GM18505 (cell line): ENCODE measurements at regions not wholly inside any gene's neighbourhood (a gene's known extent, or its start where the extent isn't known, plus 50 kb on each side); places are given as distances from the start of the nearest gene placed in this dataset.

Experiments used
- ATAC-seq: cut with Tn5 transposase; IDR thresholded peaks from one replicate; pipeline ENCODE4 v1.9.1; 2021; ENCODE audit not compliant: unreplicated experiment
- POLR2A ChIP-seq: IDR thresholded peaks from 4 replicates; pipeline ENCODE4 v1.6.1; 2011; ENCODE audit warnings: borderline replicate concordance; ENCODE audit not compliant: insufficient read depth, insufficient read length; ENCODE audit errors: extremely low read depth

DNA sequence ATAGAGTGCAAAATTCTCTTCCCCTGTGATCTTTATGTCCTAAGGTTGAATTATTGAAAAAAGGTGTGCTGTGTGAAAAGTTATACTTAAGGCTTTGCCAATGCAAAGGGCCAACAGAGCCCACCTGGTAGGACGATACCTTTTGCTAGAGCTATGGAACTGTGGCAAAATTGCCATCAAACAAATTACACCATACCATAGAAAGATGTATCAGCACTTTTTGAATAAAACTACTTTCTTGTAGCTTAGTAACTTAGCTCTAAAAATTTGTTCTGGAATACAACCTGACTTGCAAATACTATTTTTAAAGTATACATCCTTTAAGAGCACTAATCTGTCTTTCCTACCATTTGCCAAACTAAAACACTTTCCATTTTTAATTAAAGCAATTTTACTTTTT lies 147.2 kb upstream of the ERCC4 start:
- TF ChIP-seq POLR2A: no peak
- no peak for ATAC-seq

DNA sequence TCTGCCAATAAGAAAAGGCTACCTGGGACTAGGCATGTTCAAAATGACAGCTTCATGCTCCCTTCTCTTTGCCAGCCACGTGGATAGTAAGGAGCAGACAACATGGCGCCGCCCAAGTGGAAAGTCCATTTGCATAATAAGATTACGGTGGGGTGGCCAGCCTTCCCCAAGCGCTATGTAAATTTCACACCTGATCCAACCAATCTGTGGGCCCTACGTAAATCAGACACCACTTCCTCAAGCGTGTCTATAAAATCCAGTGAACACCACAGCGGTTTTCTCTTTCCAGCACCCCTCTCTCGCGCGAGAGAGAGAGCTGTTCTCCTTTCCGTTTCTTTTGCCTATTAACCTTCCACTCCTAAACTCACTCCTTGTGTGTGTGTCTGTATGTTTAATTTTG lies 140.3 kb upstream of the ERCC4 start:
- ATAC-seq: no peak
- no peak for TF ChIP-seq POLR2A

DNA sequence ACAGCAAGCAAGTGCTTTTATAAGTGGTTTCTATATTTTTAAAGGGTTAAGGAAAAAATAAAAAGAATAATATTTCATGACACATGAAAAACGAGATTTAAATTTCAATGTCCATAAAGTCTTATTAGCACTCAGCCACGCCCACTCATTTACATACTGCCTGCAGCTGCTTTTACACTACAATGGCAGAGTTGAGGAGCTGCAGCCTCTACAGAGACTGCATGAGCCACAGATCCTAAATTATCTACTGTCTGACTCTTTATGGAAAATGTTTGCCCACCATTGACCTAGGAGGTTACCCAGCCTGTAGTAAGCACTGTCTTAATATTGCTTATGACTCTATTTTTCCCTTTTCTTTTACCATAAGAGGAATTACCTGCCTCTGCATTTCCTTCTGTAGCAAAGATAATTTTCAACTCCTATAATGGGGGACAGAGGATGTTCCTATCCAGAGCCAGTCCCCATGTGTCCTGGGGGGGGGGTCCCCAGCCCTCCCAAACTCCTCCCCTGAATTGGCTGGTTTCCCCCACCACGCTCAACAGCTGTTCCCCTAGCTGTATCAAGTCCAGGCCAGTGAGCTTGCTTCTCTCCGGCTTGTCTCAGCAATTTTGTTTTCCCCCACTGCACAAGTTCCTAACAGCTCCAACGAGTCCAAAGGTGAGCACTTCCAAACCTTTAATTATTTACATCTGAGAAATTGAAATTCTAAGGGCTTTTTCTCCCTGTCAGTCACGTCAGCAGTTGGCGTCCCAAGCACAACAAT lies 139.4 kb upstream of the ERCC4 start:
- no peak for TF ChIP-seq POLR2A
- ATAC-seq: no peak

GRCh38 chr16:13781169-13781564 lies 138.8 kb upstream of the ERCC4 start:
- ATAC-seq: no peak
- TF ChIP-seq POLR2A: no peak

GRCh38 chr16:13781575-13782338 lies 138.2 kb upstream of the ERCC4 start:
- TF ChIP-seq POLR2A: no peak
- no peak for ATAC-seq

DNA sequence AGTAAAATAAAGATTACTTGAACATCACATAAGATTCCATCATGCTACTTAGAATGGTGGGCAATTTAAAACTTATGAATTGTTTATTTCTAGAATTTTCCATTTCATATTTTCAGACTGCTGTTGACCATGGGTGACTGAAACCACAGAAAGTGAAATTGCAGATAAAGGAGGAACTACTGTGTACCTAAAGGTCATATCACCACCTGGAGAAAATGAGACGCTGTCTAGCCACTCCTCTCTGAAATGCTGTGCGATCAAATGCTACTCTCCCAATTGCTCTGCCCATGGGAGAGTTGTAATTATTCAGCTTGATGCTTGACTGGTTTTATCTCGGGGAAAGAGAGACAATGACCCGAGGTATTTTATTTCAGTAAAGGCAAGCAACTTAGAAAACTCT lies 128.9 kb upstream of the ERCC4 start:
- TF ChIP-seq POLR2A: no peak
- no peak for ATAC-seq

- TF ChIP-seq POLR2A: no peak
- no peak for ATAC-seq
These were observed 126.0 kb upstream of the ERCC4 start for GRCh38 chr16:13793841-13794409.

DNA sequence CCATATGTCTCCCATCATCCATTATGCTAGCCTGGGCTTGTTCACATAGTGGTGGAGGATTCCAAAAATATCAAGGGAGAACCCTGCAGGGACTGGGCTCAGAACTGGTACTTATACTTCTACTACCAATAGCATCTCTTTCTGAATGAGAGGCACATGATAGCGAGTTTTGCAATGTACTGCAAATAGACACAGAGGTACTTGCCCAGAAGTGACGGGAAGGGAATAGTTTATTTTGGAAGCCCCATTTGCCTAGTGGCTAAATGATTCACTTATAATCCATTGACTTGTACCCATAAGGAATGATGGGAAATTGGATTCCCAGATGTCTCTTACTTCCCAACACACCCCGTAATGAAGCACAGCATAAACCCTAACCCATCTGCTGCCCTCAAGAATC lies 124.8 kb upstream of the ERCC4 start:
- TF ChIP-seq POLR2A: no peak
- no peak for ATAC-seq

DNA sequence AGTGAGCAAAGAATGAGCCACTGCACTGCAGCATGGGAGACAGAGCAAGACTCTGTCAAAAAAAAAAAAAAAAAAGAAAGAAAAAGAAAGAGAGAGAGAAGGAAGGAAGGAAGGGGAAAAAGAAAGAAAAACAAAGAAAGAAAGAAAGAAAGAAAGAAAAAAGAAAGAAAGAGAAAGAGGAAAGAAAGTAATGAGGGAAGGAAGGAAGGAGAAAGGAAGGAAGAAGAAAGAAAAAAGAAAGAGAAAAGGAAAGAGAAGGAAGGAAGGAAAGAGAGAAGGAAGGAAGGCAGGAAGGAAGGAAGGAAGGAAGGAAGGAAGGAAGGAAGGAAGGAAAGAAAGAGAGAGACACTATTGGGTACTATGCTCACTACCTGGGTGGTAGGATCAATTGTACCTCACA lies 122.2 kb upstream of the ERCC4 start:
- no peak for TF ChIP-seq POLR2A
- ATAC-seq: no peak

- no peak for TF ChIP-seq POLR2A
- no peak for ATAC-seq
These were observed 121.7 kb upstream of the ERCC4 start for GRCh38 chr16:13798211-13798610.

DNA sequence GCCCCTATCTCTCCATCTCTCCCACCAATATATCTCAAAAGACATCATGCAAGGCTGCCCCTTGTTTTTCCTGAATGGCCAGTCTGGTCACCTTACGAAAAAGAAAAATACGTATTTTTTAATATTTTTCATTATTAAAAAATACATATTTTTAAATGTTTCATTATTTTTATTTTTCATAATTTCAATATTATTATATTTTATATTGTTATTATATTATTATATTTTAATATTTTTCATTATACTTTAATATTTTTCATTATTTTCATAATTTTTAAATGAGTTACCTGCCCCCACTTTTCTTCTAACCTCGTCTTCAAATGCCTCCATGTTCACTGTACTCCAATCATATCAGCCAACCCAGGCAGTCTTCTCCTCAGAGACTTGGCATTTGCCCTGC lies 116.0 kb upstream of the ERCC4 start:
- no peak for TF ChIP-seq POLR2A
- ATAC-seq: no peak

- no peak for TF ChIP-seq POLR2A
- ATAC-seq: no peak
These were observed 114.0 kb upstream of the ERCC4 start for GRCh38 chr16:13805951-13806350.

GRCh38 chr16:13806671-13807070 lies 113.3 kb upstream of the ERCC4 start:
- ATAC-seq: no peak
- no peak for TF ChIP-seq POLR2A

DNA sequence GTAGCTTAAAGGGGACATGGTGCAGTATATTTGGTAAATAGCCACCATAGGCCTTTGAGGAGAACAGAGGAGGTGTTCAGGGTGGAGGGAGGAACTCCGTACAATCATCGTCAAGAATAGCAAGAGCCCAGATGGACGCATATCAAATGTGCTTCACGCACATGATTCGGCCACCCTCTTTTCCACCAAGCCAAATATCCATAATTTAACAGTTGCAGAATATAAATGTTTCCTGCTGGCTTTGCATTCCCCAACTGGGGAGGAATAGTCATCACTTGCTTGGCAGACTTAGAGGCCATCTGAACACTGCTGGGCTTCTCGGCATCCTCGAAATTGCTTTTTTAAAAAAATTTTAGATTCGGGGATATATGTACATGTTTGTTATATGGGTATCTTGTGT lies 111.9 kb upstream of the ERCC4 start:
- no peak for ATAC-seq
- no peak for TF ChIP-seq POLR2A
